Adrenal gland (tissue), 9 donors: ENCODE measurements at regions not wholly inside any gene's neighbourhood (a gene's known extent, or its start where the extent isn't known, plus 50 kb on each side); places are given as distances from the start of the nearest gene placed in this dataset.

Experiments
- DNase-seq, 7 donors: peaks; one replicate each; pipeline ENCODE4 v3.0.0-alpha.2; 2019 to 2020
- H3K27ac ChIP-seq, 5 donors: fragments of 200-600 bp; sonication (generic) in 4 of 5; 1 replicate in 3 of 5; 2 replicates in 2 of 5; pipeline versions ENCODE4 v1.5.1 to v1.8.0; 2016 to 2020; ENCODE audit warnings: mild to moderate bottlenecking in 1 of 5
- H3K27me3 ChIP-seq: fragments of 200-600 bp; 2 replicates; pipeline ENCODE4 v1.8.0; 2021
- H3K36me3 ChIP-seq, 2 donors: fragments of 200-600 bp; replicated peaks in 1 of 2; 1 replicate in 1 of 2; 2 replicates in 1 of 2; pipeline versions ENCODE4 v1.5.1 to v1.8.0; 2018 to 2022
- H3K4me1 ChIP-seq, 2 donors: fragments of 200-600 bp; replicated peaks in 1 of 2; 1 replicate in 1 of 2; 2 replicates in 1 of 2; pipeline versions ENCODE4 v1.5.1 to v1.8.0; 2018 to 2021
- H3K4me3 ChIP-seq, 4 donors: fragments of 200-600 bp; sonication (generic) in 3 of 4; one replicate each; pipeline ENCODE4 v1.5.1; 2016 to 2018
- H3K9me3 ChIP-seq, 3 donors: fragments of 200-600 bp; sonication (generic) in 1 of 3; replicated peaks in 1 of 3; 1 replicate in 2 of 3; 2 replicates in 1 of 3; pipeline versions ENCODE4 v1.5.1 to v1.8.0; 2016 to 2021
- POLR2A ChIP-seq, 2 donors: fragments of 450-650 bp; IDR thresholded peaks; one replicate each; pipeline ENCODE4 v1.6.1; 2017; ENCODE audit warnings: antibody characterized with exemption in 2 of 2, mild to moderate bottlenecking in 2 of 2, moderate library complexity in 1 of 2
- WGBS, 4 donors: extraction: QIAGEN DNeasy Blood & Tissue Kit in 2 of 4; methylation state at CpG; one replicate each; pipeline versions ENCODE4 v1.1.5 to v1.1.7; 2013 to 2017; 5-methylcytosine and 5-hydroxymethylcytosine counted together
- intact Hi-C, 2 donors: fragments of 100-400 bp; cut with DNase I; formaldehyde crosslinking; loops; one replicate each; pipeline versions ENCODE4 v1.14.1 to v1.15.0; 2022 to 2023
- TF ChIP-seq, protein P1 (sequence below), 6 experiments: fragments of 450-650 bp in 4 of 6; fragments of 200-600 bp in 2 of 6; sonication (generic) in 1 of 6; IDR thresholded peaks; 1 replicate in 5 of 6; 2 replicates in 1 of 6; pipeline versions ENCODE4 v1.5.1 to v1.8.0; 2016 to 2021; ENCODE audit warnings: antibody characterized with exemption in 6 of 6, mild to moderate bottlenecking in 2 of 6, moderate library complexity in 1 of 6
- donor health status: healthy with polysubstance abuse.
- donor health status: Bipolar disorder and iron deficiency.
- donor health status: DM: yes; HTN: yes; CAD: no.
- donor health status: DM: no; HTN: no; CAD: no.
- donor health status: DM: no; HTN: no; CAD: no.

DNA sequence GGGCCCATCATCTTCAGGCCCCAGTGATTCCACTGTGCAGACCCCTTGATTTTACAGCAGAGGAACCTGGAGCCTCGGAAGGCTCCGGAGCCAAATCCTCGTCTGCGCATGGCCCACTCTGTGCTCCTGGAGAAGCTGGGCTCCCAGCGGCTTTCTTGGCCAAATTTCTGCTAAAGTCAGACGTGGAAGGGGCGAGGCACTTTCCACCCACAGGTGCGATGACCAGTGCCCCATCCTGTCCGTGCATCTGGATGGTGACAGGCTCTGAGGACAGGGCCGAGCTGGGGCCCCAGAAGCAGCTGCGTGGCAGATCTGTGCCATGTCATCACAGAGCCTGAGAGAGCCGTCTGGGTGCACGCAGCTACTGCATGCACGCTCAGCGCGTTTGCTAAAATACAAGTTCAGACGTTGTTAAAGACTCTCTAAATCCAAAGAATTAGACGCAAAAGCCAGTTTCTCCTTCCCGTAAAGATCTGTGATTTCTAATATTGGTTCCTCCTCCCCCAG is 57.2 kb downstream of the JAKMIP3 start:
- Histone ChIP-seq H3K4me3 (no peak overlapping the region), H3K27ac (no peak overlapping the region), H3K27me3 (no peaks in the 10 kb centered on the region), H3K4me1 (no peaks in the 10 kb centered on the region), H3K9me3 (no peaks in the 10 kb centered on the region), H3K36me3 (no peaks in the 10 kb centered on the region)
- intact Hi-C loops = no loop called here
- TF ChIP-seq POLR2A (IDR thresholded peaks at IDR 0.05) = no peak
- TF ChIP-seq, protein P1, sequence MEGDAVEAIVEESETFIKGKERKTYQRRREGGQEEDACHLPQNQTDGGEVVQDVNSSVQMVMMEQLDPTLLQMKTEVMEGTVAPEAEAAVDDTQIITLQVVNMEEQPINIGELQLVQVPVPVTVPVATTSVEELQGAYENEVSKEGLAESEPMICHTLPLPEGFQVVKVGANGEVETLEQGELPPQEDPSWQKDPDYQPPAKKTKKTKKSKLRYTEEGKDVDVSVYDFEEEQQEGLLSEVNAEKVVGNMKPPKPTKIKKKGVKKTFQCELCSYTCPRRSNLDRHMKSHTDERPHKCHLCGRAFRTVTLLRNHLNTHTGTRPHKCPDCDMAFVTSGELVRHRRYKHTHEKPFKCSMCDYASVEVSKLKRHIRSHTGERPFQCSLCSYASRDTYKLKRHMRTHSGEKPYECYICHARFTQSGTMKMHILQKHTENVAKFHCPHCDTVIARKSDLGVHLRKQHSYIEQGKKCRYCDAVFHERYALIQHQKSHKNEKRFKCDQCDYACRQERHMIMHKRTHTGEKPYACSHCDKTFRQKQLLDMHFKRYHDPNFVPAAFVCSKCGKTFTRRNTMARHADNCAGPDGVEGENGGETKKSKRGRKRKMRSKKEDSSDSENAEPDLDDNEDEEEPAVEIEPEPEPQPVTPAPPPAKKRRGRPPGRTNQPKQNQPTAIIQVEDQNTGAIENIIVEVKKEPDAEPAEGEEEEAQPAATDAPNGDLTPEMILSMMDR (IDR thresholded peaks at IDR 0.05) = no peak
- WGBS, 4 donors = 89 to 91% (median 90%) methylated on average over 8 to 19 of the region's 19 CpGs
- no peak for DNase-seq

DNA sequence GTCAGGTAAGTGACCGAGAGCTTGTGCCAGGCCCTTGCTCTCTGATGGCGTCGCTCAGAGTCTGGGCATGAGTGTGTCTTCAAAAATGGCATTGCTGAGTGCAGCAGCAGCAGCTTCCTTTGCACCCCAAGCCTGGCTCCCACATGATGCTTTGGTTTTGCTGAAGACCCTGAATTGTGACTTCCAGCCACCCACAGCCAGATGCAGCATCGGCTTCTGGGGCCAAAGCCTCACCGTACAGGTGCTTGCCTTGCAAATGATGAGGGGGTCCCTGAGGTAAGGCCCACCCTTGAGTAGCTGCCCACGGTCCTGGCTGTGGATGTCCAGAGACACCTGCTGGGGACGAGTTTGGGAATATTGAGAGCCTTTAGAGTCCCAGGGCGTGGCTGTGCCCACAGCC is 57.9 kb downstream of the JAKMIP3 start:
- WGBS, 4 donors = 86 to 93% (median 87%) methylated on average over 8 of the region's 8 CpGs
- no peak for DNase-seq
- intact Hi-C loops = no loop called here

DNA sequence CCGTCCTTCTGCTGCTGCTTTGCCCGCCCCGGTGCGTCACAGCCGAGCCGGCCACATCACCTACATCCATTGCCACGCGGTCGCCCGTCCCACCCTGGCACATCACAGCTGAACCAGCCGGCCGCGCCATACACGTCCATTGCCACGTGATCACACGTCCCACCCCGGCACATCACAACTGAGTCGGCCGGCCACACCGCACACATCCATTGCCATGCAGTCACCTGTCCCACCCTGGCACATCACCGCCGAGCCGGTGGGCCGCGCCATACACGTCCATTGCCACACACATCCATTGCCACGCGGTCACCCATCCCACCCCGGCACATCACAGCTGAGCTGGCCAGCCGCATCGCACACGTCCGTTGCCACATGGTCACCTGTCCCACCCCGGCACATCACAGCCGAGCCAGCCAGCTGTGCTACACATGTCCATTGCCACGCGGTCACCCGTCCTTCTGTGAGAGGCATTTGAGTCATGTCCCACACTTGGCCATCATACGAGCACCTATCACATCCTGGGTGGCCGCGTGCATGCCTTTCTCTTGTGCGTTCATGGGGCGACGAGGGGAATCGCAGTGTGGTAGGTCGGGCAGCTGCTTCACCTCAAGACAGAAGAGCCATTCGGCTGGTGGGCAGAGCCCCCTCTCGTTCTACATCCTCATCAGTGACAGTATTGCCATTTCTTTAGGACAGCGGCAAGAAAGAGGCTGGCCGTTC is 58.6 kb downstream of the JAKMIP3 start:
- Histone ChIP-seq H3K27me3 (no peaks in the 10 kb centered on the region), H3K9me3 (no peaks in the 10 kb centered on the region), H3K27ac (no peak overlapping the region), H3K4me3 (no peak overlapping the region), H3K36me3 (no peaks in the 10 kb centered on the region), H3K4me1 (no peaks in the 10 kb centered on the region)
- 87 to 96% (median 94%) methylated on average over 45 to 50 of the region's 50 CpGs for WGBS, 4 donors
- intact Hi-C loops = no loop called here
- no peak for DNase-seq
- no peak for TF ChIP-seq POLR2A (IDR thresholded peaks at IDR 0.05)
- TF ChIP-seq, protein P1 (IDR thresholded peaks at IDR 0.05) = no peak

More for the DNA sequence above, 57.9 kb downstream of the JAKMIP3 start:
- no peaks in the 10 kb centered on the region for H3K4me1 ChIP-seq
- H3K27me3 ChIP-seq = no peaks in the 10 kb centered on the region
- no peaks in the 10 kb centered on the region for H3K36me3 ChIP-seq
- TF ChIP-seq, protein P1 (IDR thresholded peaks at IDR 0.05) = no peak
- TF ChIP-seq POLR2A (IDR thresholded peaks at IDR 0.05) = no peak
- no peaks in the 10 kb centered on the region for H3K9me3 ChIP-seq
- no peak overlapping the region for H3K27ac ChIP-seq
- no peak overlapping the region for H3K4me3 ChIP-seq

DNA sequence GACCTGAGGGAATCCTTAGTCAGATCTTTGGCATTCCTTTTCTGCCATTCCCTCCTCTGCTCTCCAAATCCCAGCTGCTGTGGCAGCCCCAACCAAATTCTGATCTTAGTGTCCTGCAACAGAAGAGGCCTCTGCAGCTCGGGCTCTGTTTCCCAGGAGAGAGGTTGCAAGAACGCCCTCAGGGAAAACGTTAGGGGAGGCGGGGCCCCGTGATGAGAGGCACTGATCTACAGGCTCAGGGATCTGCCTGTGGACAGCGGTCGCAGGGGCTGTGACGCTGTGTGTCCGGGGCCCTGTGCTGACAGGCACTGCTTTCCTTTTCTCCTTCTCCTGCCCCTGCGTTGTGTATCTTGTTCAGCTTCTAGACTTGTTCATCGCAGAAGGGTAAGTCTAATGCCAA is 57.3 kb upstream of the DPYSL4 start:
- DNase-seq = no peak
- Histone ChIP-seq H3K9me3 (no peaks in the 10 kb centered on the region), H3K36me3 (no peaks in the 10 kb centered on the region), H3K4me1 (no peaks in the 10 kb centered on the region), H3K27me3 (no peaks in the 10 kb centered on the region), H3K4me3 (no peak overlapping the region), H3K27ac (no peak overlapping the region)
- 58 to 88% (median 71%) methylated on average over 9 to 11 of the region's 11 CpGs for WGBS, 4 donors
- intact Hi-C loops = no loop called here
- TF ChIP-seq POLR2A (IDR thresholded peaks at IDR 0.05) = no peak
- TF ChIP-seq, protein P1 (IDR thresholded peaks at IDR 0.05) = no peak
